ENCODE measurements at regions not wholly inside any gene's neighbourhood (a gene's known extent, or its start where the extent isn't known, plus 50 kb on each side); places are given as distances from the start of the nearest gene placed in this dataset.

GRCh38 chr11:11675671-11676181 lies 53.9 kb upstream of the GALNT18 start:
- TF ChIP-seq FOXM1 (IDR thresholded peaks at IDR 0.05; ENCODE audit: borderline replicate concordance, low read depth) (no peak), TEAD4 (IDR thresholded peaks at IDR 0.05) (no peak), YY1 (IDR thresholded peaks at IDR 0.05; ENCODE audit: low read depth) (no peak), TCF12 (IDR thresholded peaks at IDR 0.05; ENCODE audit: low read depth) (no peak), NFIC (IDR thresholded peaks at IDR 0.05) (no peak), USF1 (IDR thresholded peaks at IDR 0.05) (no peak), CREB1 (IDR thresholded peaks at IDR 0.05; ENCODE audit: low read depth) (no peak), TAF1 (IDR thresholded peaks at IDR 0.05; ENCODE audit: low read depth) (no peak), CEBPB (IDR thresholded peaks at IDR 0.05) (no peak), ZBTB7A (IDR thresholded peaks at IDR 0.05; ENCODE audit: low read depth) (no peak), REST (IDR thresholded peaks at IDR 0.05; ENCODE audit: low read depth) (no peak), RAD21 (IDR thresholded peaks at IDR 0.05; ENCODE audit: low read depth) (no peak), EGR1 (IDR thresholded peaks at IDR 0.05) (no peak), MAX (IDR thresholded peaks at IDR 0.05) (no peak), EP300 (IDR thresholded peaks at IDR 0.05; ENCODE audit: borderline replicate concordance) (no peak)

- TF ChIP-seq REST (IDR thresholded peaks at IDR 0.05; ENCODE audit: low read depth) (no peak), NFIC (IDR thresholded peaks at IDR 0.05) (no peak), ZBTB7A (IDR thresholded peaks at IDR 0.05; ENCODE audit: low read depth) (no peak), EP300 (IDR thresholded peaks at IDR 0.05; ENCODE audit: borderline replicate concordance) (no peak), RAD21 (IDR thresholded peaks at IDR 0.05; ENCODE audit: low read depth) (no peak), MAX (IDR thresholded peaks at IDR 0.05) (no peak), CREB1 (IDR thresholded peaks at IDR 0.05; ENCODE audit: low read depth) (no peak), FOXM1 (IDR thresholded peaks at IDR 0.05; ENCODE audit: borderline replicate concordance, low read depth) (no peak), USF1 (IDR thresholded peaks at IDR 0.05) (no peak), CEBPB (IDR thresholded peaks at IDR 0.05) (no peak), EGR1 (IDR thresholded peaks at IDR 0.05) (no peak), TEAD4 (IDR thresholded peaks at IDR 0.05) (no peak), TCF12 (IDR thresholded peaks at IDR 0.05; ENCODE audit: low read depth) (no peak), TAF1 (IDR thresholded peaks at IDR 0.05; ENCODE audit: low read depth) (no peak), YY1 (IDR thresholded peaks at IDR 0.05; ENCODE audit: low read depth) (no peak)
Observed at GRCh38 chr11:11672789-11673188, 51.0 kb upstream of the GALNT18 start.

GRCh38 chr11:11672101-11672500 lies 50.3 kb upstream of the GALNT18 start:
- TF ChIP-seq REST (IDR thresholded peaks at IDR 0.05; ENCODE audit: low read depth), result no peak
- no peak for TF ChIP-seq YY1 (IDR thresholded peaks at IDR 0.05; ENCODE audit: low read depth)
- no peak for TF ChIP-seq TAF1 (IDR thresholded peaks at IDR 0.05; ENCODE audit: low read depth)
- no peak for TF ChIP-seq FOXM1 (IDR thresholded peaks at IDR 0.05; ENCODE audit: borderline replicate concordance, low read depth)
- TF ChIP-seq EP300 (IDR thresholded peaks at IDR 0.05; ENCODE audit: borderline replicate concordance), result no peak
- TF ChIP-seq RAD21 (IDR thresholded peaks at IDR 0.05; ENCODE audit: low read depth), result no peak
- no peak for TF ChIP-seq TCF12 (IDR thresholded peaks at IDR 0.05; ENCODE audit: low read depth)
- TF ChIP-seq MAX (IDR thresholded peaks at IDR 0.05), result no peak

All from Ishikawa (cell line).